Activated CD4-positive, alpha-beta memory T cell treated with anti-CD3 and anti-CD28 coated beads for 36 hours (primary cell): ENCODE measurements at regions not wholly inside any gene's neighbourhood (a gene's known extent, or its start where the extent isn't known, plus 50 kb on each side); places are given as distances from the start of the nearest gene placed in this dataset.

Experiments
- CTCF ChIA-PET: fragments of 350-600 bp; sonication (Branson Sonifier 250); formaldehyde crosslinking; loops from one replicate; lab custom pipeline; 2021; ENCODE audit warnings: antibody characterized with exemption, inconsistent platforms; lab: Charles Lee
- POLR2A ChIA-PET: fragments of 350-600 bp; sonication (Branson Sonifier 250); formaldehyde crosslinking; loops from one replicate; lab custom pipeline; 2021; ENCODE audit warnings: antibody characterized with exemption; lab: Charles Lee
- DNase-seq: peaks from one replicate; pipeline ENCODE4 v3.0.0-alpha.2; 2020
- H3K27ac Mint-ChIP-seq: one replicate; pipeline ENCODE4 v1.8.0; 2021; ENCODE audit warnings: mixed read lengths
- H3K27me3 Mint-ChIP-seq: one replicate; pipeline ENCODE4 v1.8.0; 2021; ENCODE audit warnings: mixed read lengths
- H3K36me3 Mint-ChIP-seq: one replicate; pipeline ENCODE4 v1.8.0; 2021; ENCODE audit warnings: mixed read lengths
- H3K4me1 Mint-ChIP-seq: one replicate; pipeline ENCODE4 v1.8.0; 2021; ENCODE audit warnings: low read depth, mixed read lengths
- H3K4me3 Mint-ChIP-seq: one replicate; pipeline ENCODE4 v1.8.0; 2021; ENCODE audit warnings: mild to moderate bottlenecking, mixed read lengths
- H3K9me3 Mint-ChIP-seq: one replicate; pipeline ENCODE4 v1.8.0; 2021; ENCODE audit warnings: mixed read lengths
- intact Hi-C: fragments of 100-400 bp; cut with micrococcal nuclease; formaldehyde crosslinking; loops from one replicate; pipeline ENCODE4 v1.15.1; 2023

DNA sequence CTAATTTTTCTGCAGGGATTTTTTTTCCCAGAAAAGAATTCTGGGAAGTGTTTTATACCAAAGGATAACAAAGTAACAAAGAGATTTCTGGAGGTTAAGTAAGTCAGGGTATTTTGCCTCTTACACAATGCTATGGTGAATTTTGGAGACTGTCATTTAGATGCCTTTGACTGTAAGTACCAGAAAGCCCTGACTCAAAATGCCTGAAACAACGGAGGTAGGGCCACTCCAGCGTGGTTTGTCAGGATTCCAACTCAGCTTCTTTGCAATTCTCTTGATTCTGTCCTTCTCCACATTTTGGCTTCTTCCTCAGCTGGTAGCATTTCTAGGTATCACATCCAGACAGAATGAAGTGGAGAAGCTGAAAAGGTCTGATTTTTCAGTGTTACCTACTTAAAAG lies 106.5 kb downstream of the UCHL5 start:
- H3K27me3 Mint-ChIP-seq = no peaks in the 10 kb centered on the region
- POLR2A ChIA-PET = no interaction called here
- intact Hi-C loops = loop anchor here (1.0 kb wide), 1 partner anchor 16 kb away; no protein-coding TSS in a partner anchor
- H3K27ac Mint-ChIP-seq = no peak overlapping the region
- no peaks in the 10 kb centered on the region for H3K9me3 Mint-ChIP-seq
- H3K4me1 Mint-ChIP-seq = no peaks in the 10 kb centered on the region
- peaks cover 3% of the 10 kb centered on the region for H3K36me3 Mint-ChIP-seq
- no peak for DNase-seq
- CTCF ChIA-PET = no interaction called here
- no peak overlapping the region for H3K4me3 Mint-ChIP-seq

- Mint-ChIP-seq H3K4me3 (no peak overlapping the region), H3K27ac (no peak overlapping the region), H3K4me1 (no peaks in the 10 kb centered on the region), H3K9me3 (no peaks in the 10 kb centered on the region), H3K36me3 (peaks cover 3% of the 10 kb centered on the region), H3K27me3 (no peaks in the 10 kb centered on the region)
- ChIA-PET POLR2A (no interaction called here), CTCF (no interaction called here)
- intact Hi-C loops = no loop called here
- no peak for DNase-seq
Measured at GRCh38 chr1:192954705-192955265, 104.4 kb downstream of the UCHL5 start.

DNA sequence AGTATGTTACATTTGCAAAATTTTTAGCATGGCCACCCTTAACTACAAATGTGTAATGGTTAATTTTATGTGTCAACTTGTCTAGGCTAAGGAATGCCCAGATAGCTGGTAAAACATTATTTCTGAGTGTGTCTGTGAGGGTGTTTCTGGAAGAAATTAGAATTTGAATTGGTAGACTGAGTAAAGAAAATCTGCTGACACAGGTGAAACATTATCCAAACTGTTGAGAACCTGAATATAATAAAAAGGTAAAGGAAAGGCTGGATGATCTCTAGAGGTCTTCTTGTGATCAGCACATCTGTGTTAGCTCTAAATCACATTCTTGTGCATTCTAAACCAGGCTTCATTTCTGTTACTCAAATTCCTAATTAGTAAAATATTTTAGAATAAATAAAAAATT lies 100.8 kb downstream of the UCHL5 start:
- Mint-ChIP-seq H3K4me3 (no peak overlapping the region), H3K27me3 (no peaks in the 10 kb centered on the region), H3K27ac (no peak overlapping the region), H3K4me1 (peaks cover 3% of the 10 kb centered on the region), H3K36me3 (peaks cover 7% of the 10 kb centered on the region), H3K9me3 (no peaks in the 10 kb centered on the region)
- no peak for DNase-seq
- CTCF ChIA-PET = no interaction called here
- POLR2A ChIA-PET = no interaction called here
- intact Hi-C loops = no loop called here

- intact Hi-C loops = no loop called here
- CTCF ChIA-PET = no interaction called here
- Mint-ChIP-seq H3K27ac (no peak overlapping the region), H3K27me3 (no peaks in the 10 kb centered on the region), H3K36me3 (peaks cover 7% of the 10 kb centered on the region), H3K4me1 (peaks cover 3% of the 10 kb centered on the region), H3K4me3 (no peak overlapping the region), H3K9me3 (no peaks in the 10 kb centered on the region)
- POLR2A ChIA-PET = no interaction called here
- no peak for DNase-seq
Measured at GRCh38 chr1:192958871-192959270, 100.3 kb downstream of the UCHL5 start.

- H3K4me3 Mint-ChIP-seq = no peak overlapping the region
- H3K4me1 Mint-ChIP-seq = peaks cover 3% of the 10 kb centered on the region
- CTCF ChIA-PET = no interaction called here
- no peak for DNase-seq
- peaks cover 7% of the 10 kb centered on the region for H3K36me3 Mint-ChIP-seq
- H3K27me3 Mint-ChIP-seq = no peaks in the 10 kb centered on the region
- intact Hi-C loops = no loop called here
- no peak overlapping the region for H3K27ac Mint-ChIP-seq
- POLR2A ChIA-PET = no interaction called here
- no peaks in the 10 kb centered on the region for H3K9me3 Mint-ChIP-seq
Measured at GRCh38 chr1:192959657-192960186, 99.4 kb downstream of the UCHL5 start.
